C4-2B (cell line): ENCODE measurements at regions not wholly inside any gene's neighbourhood (a gene's known extent, or its start where the extent isn't known, plus 50 kb on each side); places are given as distances from the start of the nearest gene placed in this dataset.

ENCODE experiments used
- ZFX ChIP-seq: fragments of 450-650 bp; IDR thresholded peaks from 2 replicates; pipeline ENCODE4 v1.6.1; 2017
- TF ChIP-seq, protein P1 (sequence below): fragments of 450-650 bp; conservative IDR thresholded peaks from 2 replicates; pipeline ENCODE4 v1.5.1; 2017; ENCODE audit warnings: mild to moderate bottlenecking

DNA sequence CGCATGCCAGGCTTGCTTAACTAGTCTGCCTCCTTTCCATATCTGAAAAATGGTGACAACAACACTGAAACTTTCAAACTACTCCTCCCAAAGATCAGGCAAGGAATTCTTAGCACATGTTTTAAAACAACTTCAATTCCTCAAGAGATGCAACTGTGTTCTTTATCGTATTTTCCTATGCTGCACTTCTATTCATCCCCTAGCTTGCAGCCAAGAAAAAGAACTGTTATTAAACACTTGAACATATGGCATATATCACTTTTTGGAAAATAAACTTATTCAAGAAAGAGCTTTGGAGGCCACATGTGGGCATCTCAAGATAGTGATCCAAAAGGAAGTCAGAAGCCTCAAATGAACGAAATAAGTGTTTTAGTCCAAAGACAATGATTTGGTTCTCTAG, 75.6 kb upstream of the STAM2 start:
- TF ChIP-seq, protein P1, sequence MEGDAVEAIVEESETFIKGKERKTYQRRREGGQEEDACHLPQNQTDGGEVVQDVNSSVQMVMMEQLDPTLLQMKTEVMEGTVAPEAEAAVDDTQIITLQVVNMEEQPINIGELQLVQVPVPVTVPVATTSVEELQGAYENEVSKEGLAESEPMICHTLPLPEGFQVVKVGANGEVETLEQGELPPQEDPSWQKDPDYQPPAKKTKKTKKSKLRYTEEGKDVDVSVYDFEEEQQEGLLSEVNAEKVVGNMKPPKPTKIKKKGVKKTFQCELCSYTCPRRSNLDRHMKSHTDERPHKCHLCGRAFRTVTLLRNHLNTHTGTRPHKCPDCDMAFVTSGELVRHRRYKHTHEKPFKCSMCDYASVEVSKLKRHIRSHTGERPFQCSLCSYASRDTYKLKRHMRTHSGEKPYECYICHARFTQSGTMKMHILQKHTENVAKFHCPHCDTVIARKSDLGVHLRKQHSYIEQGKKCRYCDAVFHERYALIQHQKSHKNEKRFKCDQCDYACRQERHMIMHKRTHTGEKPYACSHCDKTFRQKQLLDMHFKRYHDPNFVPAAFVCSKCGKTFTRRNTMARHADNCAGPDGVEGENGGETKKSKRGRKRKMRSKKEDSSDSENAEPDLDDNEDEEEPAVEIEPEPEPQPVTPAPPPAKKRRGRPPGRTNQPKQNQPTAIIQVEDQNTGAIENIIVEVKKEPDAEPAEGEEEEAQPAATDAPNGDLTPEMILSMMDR, result no peak
- TF ChIP-seq ZFX, result no peak
